ENCODE measurements at regions not wholly inside any gene's neighbourhood (a gene's known extent, or its start where the extent isn't known, plus 50 kb on each side); places are given as distances from the start of the nearest gene placed in this dataset.

GRCh38 chr3:127483005-127483641 lies 107.4 kb downstream of the TPRA1 start:
- DNase-seq = no peak

GRCh38 chr3:127482216-127483004 lies 108.1 kb downstream of the TPRA1 start:
- peak; percentile 23 for DNase-seq

GRCh38 chr3:127480196-127480954 lies 110.2 kb downstream of the TPRA1 start:
- DNase-seq = no peak

- DNase-seq = no peak
Observed at GRCh38 chr3:127479449-127479848, 111.1 kb downstream of the TPRA1 start.

- DNase-seq = no peak
Observed at GRCh38 chr3:127478922-127479321, 111.6 kb downstream of the TPRA1 start.

GRCh38 chr3:127477396-127477795 lies 113.1 kb downstream of the TPRA1 start:
- DNase-seq = no peak

- no peak for DNase-seq
Observed at GRCh38 chr3:127476936-127477335, 113.6 kb downstream of the TPRA1 start.

- no peak for DNase-seq
Observed at GRCh38 chr3:127475975-127476705, 114.4 kb downstream of the TPRA1 start.

- no peak for DNase-seq
Observed at GRCh38 chr3:127475391-127475790, 115.1 kb downstream of the TPRA1 start.

- DNase-seq = no peak
Observed at GRCh38 chr3:127473244-127474024, 117.1 kb downstream of the TPRA1 start.

- DNase-seq = no peak
Observed at GRCh38 chr3:127472506-127472905, 118.0 kb downstream of the TPRA1 start.

GRCh38 chr3:127471142-127471541 lies 119.4 kb downstream of the TPRA1 start:
- DNase-seq = no peak

GRCh38 chr3:127469760-127470159 lies 120.8 kb downstream of the TPRA1 start:
- DNase-seq = no peak

- DNase-seq = no peak
Observed at GRCh38 chr3:127467391-127467790, 123.1 kb downstream of the TPRA1 start.

GRCh38 chr3:127464642-127465041 lies 125.9 kb downstream of the TPRA1 start:
- no peak for DNase-seq

- no peak for DNase-seq
Observed at GRCh38 chr3:127462111-127462655, 128.3 kb downstream of the TPRA1 start.

GRCh38 chr3:127461286-127461910 lies 129.1 kb downstream of the TPRA1 start:
- no peak for DNase-seq

GRCh38 chr3:127459891-127460290 lies 130.6 kb downstream of the TPRA1 start:
- no peak for DNase-seq

- no peak for DNase-seq
Observed at GRCh38 chr3:127458696-127459604, 131.6 kb downstream of the TPRA1 start.

GRCh38 chr3:127457546-127458145 lies 132.9 kb downstream of the TPRA1 start:
- DNase-seq = no peak
